ENCODE measurements at regions not wholly inside any gene's neighbourhood (a gene's known extent, or its start where the extent isn't known, plus 50 kb on each side); places are given as distances from the start of the nearest gene placed in this dataset.
"Not testable (repeated sequence)": the region's sequence is repeated elsewhere in the genome, so short reads cannot be mapped to it uniquely, and the experiment has no call there.

DNA sequence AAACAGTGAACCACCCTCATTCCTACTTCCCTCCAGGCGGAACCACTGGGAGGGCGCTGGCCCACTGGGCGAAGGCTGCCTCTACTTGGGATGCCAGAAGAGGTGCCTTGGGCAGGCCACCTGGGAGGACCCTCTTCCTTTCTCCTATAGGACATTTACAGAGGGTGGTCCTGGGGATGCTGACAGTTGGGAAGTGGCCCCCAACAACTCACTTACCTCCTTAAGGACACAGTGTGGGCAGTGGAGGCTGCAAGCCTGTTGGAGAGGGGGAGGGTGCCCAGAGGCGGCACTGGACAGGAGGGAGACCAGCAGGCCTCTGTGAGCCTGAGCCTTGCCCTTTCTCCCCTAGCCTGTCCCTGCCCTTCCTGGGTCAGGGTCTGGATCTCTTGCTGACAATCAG, 346.4 kb upstream of the HS6ST1 start:
- TF ChIP-seq, protein P1, sequence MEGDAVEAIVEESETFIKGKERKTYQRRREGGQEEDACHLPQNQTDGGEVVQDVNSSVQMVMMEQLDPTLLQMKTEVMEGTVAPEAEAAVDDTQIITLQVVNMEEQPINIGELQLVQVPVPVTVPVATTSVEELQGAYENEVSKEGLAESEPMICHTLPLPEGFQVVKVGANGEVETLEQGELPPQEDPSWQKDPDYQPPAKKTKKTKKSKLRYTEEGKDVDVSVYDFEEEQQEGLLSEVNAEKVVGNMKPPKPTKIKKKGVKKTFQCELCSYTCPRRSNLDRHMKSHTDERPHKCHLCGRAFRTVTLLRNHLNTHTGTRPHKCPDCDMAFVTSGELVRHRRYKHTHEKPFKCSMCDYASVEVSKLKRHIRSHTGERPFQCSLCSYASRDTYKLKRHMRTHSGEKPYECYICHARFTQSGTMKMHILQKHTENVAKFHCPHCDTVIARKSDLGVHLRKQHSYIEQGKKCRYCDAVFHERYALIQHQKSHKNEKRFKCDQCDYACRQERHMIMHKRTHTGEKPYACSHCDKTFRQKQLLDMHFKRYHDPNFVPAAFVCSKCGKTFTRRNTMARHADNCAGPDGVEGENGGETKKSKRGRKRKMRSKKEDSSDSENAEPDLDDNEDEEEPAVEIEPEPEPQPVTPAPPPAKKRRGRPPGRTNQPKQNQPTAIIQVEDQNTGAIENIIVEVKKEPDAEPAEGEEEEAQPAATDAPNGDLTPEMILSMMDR (IDR thresholded peaks at IDR 0.05; ENCODE audit: low read length, missing control alignments), result no peak
- DNase-seq (ENCODE audit: low read depth), result no peak
- H3K4me3 ChIP-seq (replicated peaks; ENCODE audit: low read depth, low read length), result no peak overlapping the region

DNA sequence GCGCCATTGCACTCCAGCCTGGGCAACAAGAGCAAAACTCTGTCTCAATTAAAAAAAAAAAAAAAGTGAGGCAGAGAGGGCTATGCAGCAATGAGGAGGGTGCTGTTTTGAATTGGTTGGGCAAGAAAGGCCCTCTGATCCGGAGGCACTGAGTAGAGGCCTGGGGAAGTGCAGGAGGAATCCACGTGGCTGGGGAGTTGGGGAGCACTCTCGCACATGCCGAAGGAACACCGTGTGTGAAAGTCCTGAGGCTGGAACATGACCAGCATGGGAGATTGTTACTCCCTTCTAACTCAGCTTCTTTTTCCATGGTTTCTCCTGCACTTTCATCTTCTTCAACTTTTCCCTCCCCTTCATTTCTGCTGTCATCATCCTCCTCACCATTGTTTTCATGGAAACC, 347.9 kb upstream of the HS6ST1 start:
- no peak for DNase-seq (ENCODE audit: low read depth)
- no peak overlapping the region for H3K4me3 ChIP-seq (replicated peaks; ENCODE audit: low read depth, low read length)
- TF ChIP-seq, protein P1 (IDR thresholded peaks at IDR 0.05; ENCODE audit: low read length, missing control alignments), result no peak

DNA sequence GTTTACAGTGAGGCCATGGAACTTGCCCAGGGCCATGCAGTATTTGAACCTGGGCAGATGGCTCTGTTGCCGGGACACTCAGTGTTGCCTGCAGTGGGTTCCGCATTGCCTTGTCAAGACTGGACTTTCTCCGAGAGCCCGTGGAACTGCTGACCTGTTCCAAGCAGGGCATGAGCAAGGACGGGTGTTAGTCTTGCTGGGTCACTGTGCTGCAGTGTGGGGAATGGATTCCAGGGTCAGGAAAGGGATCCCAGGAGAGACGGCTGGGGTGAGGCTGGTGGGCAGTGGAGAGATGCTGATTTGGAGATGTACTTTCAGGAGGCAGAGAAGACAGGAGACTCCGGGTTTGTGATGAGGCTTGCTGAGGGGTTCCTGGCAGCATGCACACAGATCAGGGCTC, 348.7 kb upstream of the HS6ST1 start:
- no peak overlapping the region for H3K4me3 ChIP-seq (replicated peaks; ENCODE audit: low read depth, low read length)
- no peak for DNase-seq (ENCODE audit: low read depth)
- TF ChIP-seq, protein P1 (IDR thresholded peaks at IDR 0.05; ENCODE audit: low read length, missing control alignments), result no peak

DNA sequence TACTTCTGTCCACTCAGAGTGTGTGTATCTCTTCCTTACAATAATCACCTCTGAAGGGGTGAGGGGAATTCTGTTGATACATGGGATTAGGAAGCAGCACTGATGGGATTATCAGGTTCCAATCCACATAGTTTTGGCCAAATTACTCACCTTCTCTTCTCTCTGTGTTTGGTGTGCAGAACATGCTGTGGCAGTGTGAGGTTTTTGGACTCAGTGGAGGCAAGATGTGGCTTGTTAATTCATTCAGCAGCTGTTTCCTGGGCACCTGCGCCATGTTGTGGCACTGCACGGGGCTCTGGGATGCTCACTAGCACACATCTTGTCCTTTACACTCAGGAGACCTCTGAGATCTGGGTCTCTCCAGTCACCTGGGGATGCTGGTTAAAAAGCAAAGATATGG, 350.3 kb upstream of the HS6ST1 start:
- TF ChIP-seq, protein P1 (IDR thresholded peaks at IDR 0.05; ENCODE audit: low read length, missing control alignments), result no peak
- DNase-seq (ENCODE audit: low read depth), result no peak

DNA sequence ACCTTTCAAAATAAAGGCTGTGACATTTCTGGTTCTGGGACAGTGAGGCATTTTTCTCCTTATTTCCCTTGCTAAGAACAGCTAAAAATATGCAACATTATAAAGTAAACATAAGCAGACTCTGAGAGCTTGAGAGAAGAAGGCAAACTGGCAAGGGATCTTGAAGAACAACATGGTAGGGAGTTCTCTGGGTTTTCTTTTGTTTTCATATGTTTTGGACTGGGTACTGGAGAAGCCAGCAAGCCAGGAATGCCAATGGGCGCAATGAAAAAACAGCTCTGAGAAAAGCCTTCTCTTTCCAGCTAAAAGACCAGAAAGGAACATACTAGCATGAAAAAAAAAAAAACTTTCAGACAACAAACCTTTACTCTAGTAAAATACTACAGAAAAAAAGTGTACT, 351.4 kb upstream of the HS6ST1 start:
- no peak for DNase-seq (ENCODE audit: low read depth)
- TF ChIP-seq, protein P1 (IDR thresholded peaks at IDR 0.05; ENCODE audit: low read length, missing control alignments), result no peak
- no peak overlapping the region for H3K4me3 ChIP-seq (replicated peaks; ENCODE audit: low read depth, low read length)

More for the DNA sequence above, 350.3 kb upstream of the HS6ST1 start:
- no peak overlapping the region for H3K4me3 ChIP-seq (replicated peaks; ENCODE audit: low read depth, low read length)

DNA sequence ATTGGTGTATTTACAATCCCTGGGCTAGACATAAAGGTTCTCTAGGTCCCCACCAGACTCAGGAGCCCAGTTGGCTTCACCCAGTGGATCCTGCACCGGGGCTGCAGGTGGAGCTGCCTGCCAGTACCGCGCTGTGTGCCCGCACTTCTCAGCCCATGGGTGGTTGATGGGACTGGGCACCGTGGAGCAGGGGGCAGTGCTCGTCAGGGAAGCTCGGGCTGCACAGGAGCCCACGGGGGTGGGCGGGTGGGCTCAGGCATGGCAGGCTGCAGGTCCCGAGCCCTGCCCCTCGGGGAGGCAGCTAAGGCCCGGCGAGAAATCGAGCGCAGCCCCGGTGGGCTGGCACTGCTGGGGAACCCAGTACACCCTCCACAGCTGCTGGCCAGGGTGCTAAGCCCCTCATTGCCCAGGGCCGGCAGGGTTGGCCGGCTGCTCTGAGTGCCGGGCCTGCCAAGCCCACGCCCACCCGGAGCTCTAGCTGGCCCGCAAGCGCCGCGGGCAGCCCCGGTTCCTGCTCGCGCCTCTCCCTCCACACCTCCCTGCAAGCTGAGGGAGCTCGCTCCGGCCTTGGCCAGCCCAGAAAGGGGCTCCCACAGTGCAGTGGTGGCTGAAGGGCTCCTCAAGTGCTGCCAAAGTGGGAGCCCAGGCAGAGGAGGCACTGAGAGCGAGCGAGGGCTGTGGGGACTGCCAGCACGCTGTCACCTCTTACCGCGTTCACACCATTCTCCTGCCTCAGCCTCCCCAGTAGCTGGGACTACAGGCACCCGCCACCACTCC, 353.5 kb upstream of the HS6ST1 start:
- not testable (repeated sequence) for DNase-seq (ENCODE audit: low read depth); H3K4me3 ChIP-seq (replicated peaks; ENCODE audit: low read depth, low read length)

DNA sequence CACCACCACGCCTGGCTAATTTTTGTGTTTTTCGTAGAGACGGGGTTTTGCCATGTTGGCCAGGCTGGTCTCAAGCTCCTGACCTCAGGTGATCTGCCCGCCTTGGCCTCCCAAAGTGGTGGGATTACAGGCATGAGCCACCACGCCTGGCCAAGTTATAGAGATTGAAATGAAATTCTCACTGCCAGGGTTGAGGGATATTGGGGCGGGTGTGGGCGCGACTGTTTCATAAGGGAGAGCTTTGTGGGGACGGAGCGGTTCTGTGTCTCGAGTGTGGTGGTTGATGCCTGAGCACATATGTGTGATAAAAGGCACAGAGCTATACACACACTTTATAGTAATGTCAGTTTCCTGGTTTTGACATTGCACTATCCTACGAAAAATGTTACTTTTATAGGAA, 361.0 kb upstream of the HS6ST1 start:
- not testable (repeated sequence) for DNase-seq (ENCODE audit: low read depth); H3K4me3 ChIP-seq (replicated peaks; ENCODE audit: low read depth, low read length)

DNA sequence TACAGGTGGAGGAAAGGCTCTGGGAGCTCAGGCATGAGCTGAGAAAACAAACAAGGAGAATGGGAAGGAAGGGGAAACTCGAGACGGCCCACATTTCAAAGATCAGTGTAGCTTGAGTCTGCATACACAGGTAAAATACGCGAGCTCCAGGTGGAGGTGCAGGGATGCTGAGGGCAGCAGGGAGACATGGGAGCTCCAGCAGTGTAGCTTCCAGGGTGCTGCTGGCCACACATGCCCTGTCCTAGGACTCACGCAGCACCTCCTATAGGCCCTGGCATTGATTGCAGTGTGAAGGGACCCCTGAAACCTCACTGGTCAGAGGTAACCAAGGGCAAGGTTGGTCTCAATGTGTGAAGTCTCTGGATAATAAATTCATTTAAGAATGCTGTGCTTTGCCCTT, 362.8 kb upstream of the HS6ST1 start:
- no peak for DNase-seq (ENCODE audit: low read depth)
- TF ChIP-seq, protein P1 (IDR thresholded peaks at IDR 0.05; ENCODE audit: low read length, missing control alignments), result no peak
- no peak overlapping the region for H3K4me3 ChIP-seq (replicated peaks; ENCODE audit: low read depth, low read length)
